NT2/D1 (cell line): ENCODE measurements at regions not wholly inside any gene's neighbourhood (a gene's known extent, or its start where the extent isn't known, plus 50 kb on each side); places are given as distances from the start of the nearest gene placed in this dataset.

Experiments
- SUZ12 ChIP-seq: IDR thresholded peaks from 2 replicates; pipeline ENCODE4 v1.6.1; 2011; ENCODE audit not compliant: insufficient read length, insufficient read depth; ENCODE audit errors: extremely low read depth
- YY1 ChIP-seq: IDR thresholded peaks from 2 replicates; pipeline ENCODE4 v1.6.1; 2011; ENCODE audit not compliant: insufficient read length, insufficient read depth
- ZNF274 ChIP-seq: IDR thresholded peaks from 2 replicates; pipeline ENCODE4 v1.6.1; 2011; ENCODE audit warnings: mild to moderate bottlenecking, low read depth, low read length

- TF ChIP-seq YY1, result no peak
- TF ChIP-seq ZNF274, result no peak
- no peak for TF ChIP-seq SUZ12
Measured at GRCh38 chr3:41131224-41131623, 68.1 kb upstream of the CTNNB1 start.
